SU-DHL-6 (cell line): ENCODE measurements at regions not wholly inside any gene's neighbourhood (a gene's known extent, or its start where the extent isn't known, plus 50 kb on each side); places are given as distances from the start of the nearest gene placed in this dataset.
A peak's percentile ranks its signal among the peaks of the same experiment; 100 is the strongest.

Experiments used
- H2AFZ ChIP-seq: fragments of 200-600 bp; sonication (generic); 2 replicates; pipeline ENCODE4 v1.6.1; 2014; ENCODE audit warnings: low read depth, mild to moderate bottlenecking, moderate library complexity, mixed read lengths, antibody characterized with exemption, low read length; ENCODE audit not compliant: severe bottlenecking
- H3F3A ChIP-seq: fragments of 200-600 bp; shearing (Covaris generic); 2 replicates; pipeline ENCODE4 v1.6.0; 2016; ENCODE audit warnings: antibody characterized with exemption, mild to moderate bottlenecking; ENCODE audit not compliant: insufficient read depth
- H3K27ac ChIP-seq: fragments of 200-600 bp; sonication (generic); 2 replicates; pipeline ENCODE4 v1.5.1; 2016; ENCODE audit warnings: low read depth, mild to moderate bottlenecking, low read length, moderate library complexity, mixed read lengths
- H3K27me3 ChIP-seq: fragments of 200-600 bp; sonication (generic), shearing (Covaris generic); 2 replicates; pipeline ENCODE4 v1.6.0; 2014; ENCODE audit warnings: mild to moderate bottlenecking, low read length
- H3K36me3 ChIP-seq: fragments of 200-600 bp; sonication (generic); 2 replicates; pipeline ENCODE4 v1.6.1; 2014; ENCODE audit warnings: mild to moderate bottlenecking, low read length, mixed read lengths
- H3K4me2 ChIP-seq: fragments of 300-600, 200-600 bp; shearing (Covaris generic), sonication (generic); 2 replicates; pipeline ENCODE4 v1.6.0; 2014; ENCODE audit warnings: low read length, low read depth, mild to moderate bottlenecking; ENCODE audit not compliant: poor library complexity, severe bottlenecking
- H3K4me3 ChIP-seq: fragments of 200-600 bp; sonication (generic); 2 replicates; pipeline ENCODE4 v1.5.1; 2014; ENCODE audit warnings: antibody characterized with exemption, low read length, mild to moderate bottlenecking, mixed read lengths; ENCODE audit not compliant: insufficient read depth, poor library complexity, severe bottlenecking
- H3K79me2 ChIP-seq: fragments of 200-600 bp; sonication (generic); 2 replicates; pipeline ENCODE4 v1.6.1; 2014; ENCODE audit warnings: mild to moderate bottlenecking, low read length, moderate library complexity; ENCODE audit not compliant: insufficient read depth
- H3K9ac ChIP-seq: fragments of 200-600 bp; sonication (generic); 2 replicates; pipeline ENCODE4 v1.7.0; 2014; ENCODE audit warnings: mild to moderate bottlenecking, low read length
- H3K9me2 ChIP-seq: fragments of 200-600 bp; sonication (generic); replicated peaks from 2 replicates; pipeline ENCODE4 v1.6.1; 2014; ENCODE audit warnings: low read length; ENCODE audit not compliant: insufficient read depth
- H3K9me3 ChIP-seq: fragments of 200-600 bp; sonication (generic); 2 replicates; pipeline ENCODE4 v1.6.1; 2014; ENCODE audit warnings: low read length, mixed read lengths; ENCODE audit not compliant: insufficient read depth
- H4K20me1 ChIP-seq: fragments of 200-600 bp; sonication (generic); 2 replicates; pipeline ENCODE4 v1.6.1; 2014; ENCODE audit warnings: low read depth, mild to moderate bottlenecking, antibody characterized with exemption, low read length, moderate library complexity, mixed read lengths
- CTCF ChIP-seq: fragments of 200-600 bp; sonication (generic); IDR thresholded peaks from one replicate; pipeline ENCODE4 v1.5.1; 2017; ENCODE audit warnings: antibody characterized with exemption, mild to moderate bottlenecking, low read length, moderate library complexity; ENCODE audit not compliant: insufficient read depth, poor library complexity, severe bottlenecking
- EZH2phosphoT487 ChIP-seq: fragments of 200-600 bp; sonication (generic), shearing (Covaris generic); conservative IDR thresholded peaks from 2 replicates; pipeline ENCODE4 v1.6.1; 2018; ENCODE audit warnings: mild to moderate bottlenecking, antibody characterized with exemption, low read length, moderate library complexity, mixed read lengths

DNA sequence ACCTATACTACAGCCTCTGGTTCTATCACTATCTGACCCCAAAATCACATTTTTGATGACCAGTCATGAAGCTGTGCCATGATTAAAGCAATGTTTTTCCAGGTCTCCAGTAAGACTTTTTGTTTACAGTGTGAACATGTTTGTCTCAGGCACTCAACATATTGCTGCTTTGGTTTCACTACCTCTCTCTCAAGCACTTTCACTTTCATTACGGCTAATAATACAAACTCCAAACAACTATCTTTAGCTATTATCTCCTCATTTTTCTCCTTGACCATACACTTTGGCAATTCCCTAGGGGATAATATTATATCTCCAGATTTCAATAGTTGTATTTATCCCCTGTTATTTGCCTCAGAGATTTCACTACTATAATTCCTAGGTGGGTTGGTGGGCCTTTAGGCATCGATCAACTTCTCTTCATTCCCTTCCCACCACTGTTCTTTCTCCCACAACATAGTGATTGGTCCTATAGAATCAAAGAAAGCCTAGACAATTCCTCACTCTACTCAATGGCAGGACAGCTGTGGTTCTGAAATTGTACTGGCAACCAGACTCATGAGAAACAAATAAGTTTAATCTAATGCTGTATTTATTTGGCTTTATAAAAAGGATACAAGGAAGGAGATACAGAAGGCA is 261.4 kb upstream of the ZWINT start:
- H3K9me3 ChIP-seq: no peaks in the 10 kb centered on the region
- no peak overlapping the region for H2AFZ ChIP-seq
- H3K36me3 ChIP-seq: no peaks in the 10 kb centered on the region
- no peak overlapping the region for H3K27ac ChIP-seq
- H3K79me2 ChIP-seq: no peaks in the 10 kb centered on the region
- H3F3A ChIP-seq: no peaks in the 10 kb centered on the region
- H3K4me2 ChIP-seq: peak overlapping the region; percentile 51
- H4K20me1 ChIP-seq: no peaks in the 10 kb centered on the region
- H3K4me3 ChIP-seq: no peak overlapping the region
- TF ChIP-seq EZH2phosphoT487 (no peak), CTCF (no peak)
- no peak overlapping the region for H3K9ac ChIP-seq
- no peaks in the 10 kb centered on the region for H3K9me2 ChIP-seq
- H3K27me3 ChIP-seq: no peaks in the 10 kb centered on the region

DNA sequence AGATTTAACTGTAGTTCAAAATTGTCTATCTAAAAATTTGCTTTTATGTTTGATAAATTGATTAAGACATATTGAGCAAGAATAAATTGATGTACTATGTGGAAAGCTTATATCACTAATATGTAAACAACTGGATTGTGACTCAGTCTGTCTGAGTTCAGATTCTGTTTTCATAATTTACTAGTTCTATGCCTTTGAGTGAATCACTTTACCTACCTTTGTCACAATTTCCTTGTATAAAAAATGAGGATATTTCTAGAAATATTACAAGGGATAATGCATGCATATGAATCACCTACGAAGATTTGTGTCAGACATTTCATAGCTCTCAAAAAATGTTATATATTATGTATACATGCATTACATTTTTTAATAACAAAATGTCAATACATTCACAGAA is 245.1 kb upstream of the ZWINT start:
- no peaks in the 10 kb centered on the region for H3F3A ChIP-seq

DNA sequence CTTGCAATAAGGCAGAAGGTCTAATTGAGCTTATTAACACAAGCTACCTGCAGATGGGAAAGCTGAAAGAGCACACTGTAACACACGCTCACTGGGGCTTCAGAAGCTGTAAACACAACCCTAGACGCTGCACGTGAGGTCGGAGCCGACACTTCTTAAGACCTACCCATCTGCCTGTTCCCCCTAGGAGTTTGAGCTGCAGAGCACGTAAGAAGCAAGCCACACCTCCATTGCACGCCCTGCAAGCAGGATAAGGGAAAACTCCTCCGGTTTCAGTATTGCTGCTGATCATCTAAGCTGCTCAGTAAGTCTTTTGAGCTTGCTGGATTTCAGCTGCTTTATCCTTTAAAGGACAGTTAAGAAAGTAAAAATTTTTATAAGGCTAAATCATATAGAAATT is 244.0 kb upstream of the ZWINT start:
- H3K4me3 ChIP-seq: no peak overlapping the region
- H3K9me2 ChIP-seq: no peaks in the 10 kb centered on the region; the same call in 1 of the 2 replicates
- no peak overlapping the region for H3K27ac ChIP-seq
- no peaks in the 10 kb centered on the region for H3F3A ChIP-seq
- no peaks in the 10 kb centered on the region for H3K27me3 ChIP-seq
- H4K20me1 ChIP-seq: no peaks in the 10 kb centered on the region
- H2AFZ ChIP-seq: no peak overlapping the region
- no peak overlapping the region for H3K4me2 ChIP-seq
- H3K9ac ChIP-seq: no peak overlapping the region
- H3K79me2 ChIP-seq: no peaks in the 10 kb centered on the region
- no peak for TF ChIP-seq CTCF
- TF ChIP-seq EZH2phosphoT487: no peak
- H3K36me3 ChIP-seq: no peaks in the 10 kb centered on the region
- no peaks in the 10 kb centered on the region for H3K9me3 ChIP-seq

More for the DNA sequence above, 245.1 kb upstream of the ZWINT start:
- no peak overlapping the region for H2AFZ ChIP-seq
- H3K79me2 ChIP-seq: no peaks in the 10 kb centered on the region
- H3K9me3 ChIP-seq: no peaks in the 10 kb centered on the region
- no peak for TF ChIP-seq EZH2phosphoT487
- no peak for TF ChIP-seq CTCF
- no peaks in the 10 kb centered on the region for H4K20me1 ChIP-seq
- H3K4me2 ChIP-seq: no peak overlapping the region
- H3K9ac ChIP-seq: no peak overlapping the region
- no peak overlapping the region for H3K4me3 ChIP-seq
- H3K27ac ChIP-seq: no peak overlapping the region
- no peaks in the 10 kb centered on the region for H3K36me3 ChIP-seq
- H3K9me2 ChIP-seq: no peaks in the 10 kb centered on the region; the same call in 1 of the 2 replicates
- no peaks in the 10 kb centered on the region for H3K27me3 ChIP-seq
